A549 (cell line): ENCODE measurements at regions not wholly inside any gene's neighbourhood (a gene's known extent, or its start where the extent isn't known, plus 50 kb on each side); places are given as distances from the start of the nearest gene placed in this dataset.

Experiments used
- ATAC-seq, 2 experiments: fragments of 200-7000 bp in 1 of 2; fragments of >200 bp in 1 of 2; cut with Nextera tagmentation in 1 of 2; cut with Tn5 transposase in 1 of 2; 3 replicates each; pipeline versions ENCODE4 v1.8.0 to v1.9.1; 2018 to 2020; ENCODE audit warnings: mild to moderate bottlenecking in 1 of 2, moderate library complexity in 1 of 2
- CTCF ChIA-PET: fragments of 300-600 bp; sonication (Branson Sonifier 250); formaldehyde crosslinking; extraction: SDS; loops from one replicate; lab custom pipeline; 2021; ENCODE audit warnings: antibody characterized with exemption, inconsistent platforms; lab: Yijun Ruan, JAX
- POLR2A ChIA-PET: fragments of 350-600 bp; formaldehyde crosslinking; extraction: SDS; loops from one replicate; lab custom pipeline; 2021; ENCODE audit warnings: antibody characterized with exemption, inconsistent platforms; lab: Yijun Ruan, JAX
- DNase-seq, 2 experiments: peaks; one replicate each; pipeline versions ENCODE4 v3.0.0 to v3.0.0-alpha.2; 2011 to 2016; ENCODE audit warnings: low read depth in 1 of 2, low spot score in 1 of 2
- FAIRE-seq: peaks from 2 replicates; lab custom pipeline; 2011; peaks lifted over from hg19 to GRCh38; lab: Jason Lieb, UNC
- H3K27ac ChIP-seq, 2 experiments: fragments of >200 bp; sonication (Bioruptor Twin); formaldehyde crosslinking; 3 replicates each; pipeline ENCODE4 v1.5.1; 2016 to 2017
- H3K4me1 ChIP-seq: fragments of >200 bp; sonication (Bioruptor Twin); formaldehyde crosslinking; 3 replicates; pipeline ENCODE4 v1.6.1; 2016
- H3K4me2 ChIP-seq: fragments of >200 bp; sonication (Bioruptor Twin); formaldehyde crosslinking; 3 replicates; pipeline ENCODE4 v1.6.1; 2016
- H3K4me3 ChIP-seq: fragments of >200 bp; sonication (Bioruptor Twin); formaldehyde crosslinking; 3 replicates; pipeline ENCODE4 v1.5.1; 2016
- H3K9me3 ChIP-seq: fragments of >200 bp; sonication (Bioruptor Twin); formaldehyde crosslinking; 3 replicates; pipeline ENCODE4 v1.6.1; 2016
- CHD4 ChIP-seq: fragments of 200-600 bp; sonication (generic); IDR thresholded peaks from 2 replicates; pipeline ENCODE4 v1.6.1; 2016; ENCODE audit warnings: antibody characterized with exemption, mild to moderate bottlenecking, borderline replicate concordance
- EHF ChIP-seq: fragments of 250-450 bp; sonication (Bioruptor Pico); IDR thresholded peaks from 2 replicates; pipeline ENCODE4 v1.5.0; 2020; ENCODE audit warnings: mild to moderate bottlenecking
- EP300 ChIP-seq, 2 experiments: fragments of >200 bp; sonication (Bioruptor Twin); formaldehyde crosslinking; IDR thresholded peaks; 2 replicates in 1 of 2; 3 replicates in 1 of 2; pipeline ENCODE4 v1.6.1; 2016 to 2017
- ESRRA ChIP-seq: fragments of 150-350 bp; IDR thresholded peaks from 2 replicates; pipeline ENCODE4 v1.6.1; 2014; ENCODE audit warnings: mild to moderate bottlenecking, low read length, borderline replicate concordance
- HDAC2 ChIP-seq: fragments of 200-600 bp; sonication (generic); IDR thresholded peaks from 2 replicates; pipeline ENCODE4 v1.6.1; 2016
- HEYL ChIP-seq: fragments of 250-450 bp; sonication (Bioruptor Pico); IDR thresholded peaks from 2 replicates; pipeline ENCODE4 v1.8.0; 2021; ENCODE audit warnings: mild to moderate bottlenecking, moderate library complexity
- HOXB5 ChIP-seq: fragments of 250-450 bp; sonication (Bioruptor Pico); IDR thresholded peaks from 2 replicates; pipeline ENCODE4 v1.5.0; 2020; ENCODE audit warnings: mild to moderate bottlenecking, moderate library complexity
- JUN ChIP-seq, 2 experiments: fragments of >200 bp; sonication (Bioruptor Twin); formaldehyde crosslinking; IDR thresholded peaks; 2 replicates in 1 of 2; 3 replicates in 1 of 2; pipeline ENCODE4 v1.6.1; 2016 to 2017
- JUNB ChIP-seq: fragments of >200 bp; sonication (Bioruptor Twin); formaldehyde crosslinking; IDR thresholded peaks from 2 replicates; pipeline ENCODE4 v1.6.1; 2016
- MAFK ChIP-seq: fragments of 450-650 bp; IDR thresholded peaks from 2 replicates; pipeline ENCODE4 v1.6.1; 2014; ENCODE audit not compliant: partially characterized antibody
- MAZ ChIP-seq: fragments of 150-350 bp; IDR thresholded peaks from 2 replicates; pipeline ENCODE4 v1.6.1; 2014; ENCODE audit warnings: antibody characterized with exemption, low read depth, low read length, borderline replicate concordance
- NPAS2 ChIP-seq: fragments of 250-450 bp; sonication (Bioruptor Pico); IDR thresholded peaks from 2 replicates; pipeline ENCODE4 v1.8.0; 2022; ENCODE audit warnings: mild to moderate bottlenecking, moderate library complexity, borderline replicate concordance
- PHF8 ChIP-seq: fragments of 200-600 bp; sonication (generic); IDR thresholded peaks from 2 replicates; pipeline ENCODE4 v1.6.1; 2016; ENCODE audit warnings: low read depth, mild to moderate bottlenecking, antibody characterized with exemption, moderate library complexity, borderline replicate concordance
- RAD21 ChIP-seq, 2 experiments: fragments of >200 bp in 1 of 2; sonication (Bioruptor Twin) in 1 of 2; formaldehyde crosslinking in 1 of 2; IDR thresholded peaks in 1 of 2; conservative IDR thresholded peaks in 1 of 2; 2 replicates in 1 of 2; 3 replicates in 1 of 2; pipeline ENCODE4 v1.6.1; 2012 to 2018; ENCODE audit warnings: inconsistent platforms in 1 of 2
- RFX5 ChIP-seq: fragments of 450-650 bp; IDR thresholded peaks from 2 replicates; pipeline ENCODE4 v1.7.1; 2014; ENCODE audit warnings: antibody characterized with exemption, mild to moderate bottlenecking, moderate library complexity
- RNF2 ChIP-seq: fragments of 200-600 bp; sonication (generic); IDR thresholded peaks from 2 replicates; pipeline ENCODE4 v1.6.1; 2016; ENCODE audit warnings: low read depth, mild to moderate bottlenecking, antibody characterized with exemption, moderate library complexity, borderline replicate concordance
- SREBF2 ChIP-seq: fragments of 450-650 bp; IDR thresholded peaks from 2 replicates; pipeline ENCODE4 v1.6.1; 2014; ENCODE audit warnings: mild to moderate bottlenecking, moderate library complexity
- TFCP2L1 ChIP-seq: fragments of 250-450 bp; sonication (Bioruptor Pico); IDR thresholded peaks from 2 replicates; pipeline ENCODE4 v1.5.0; 2021; ENCODE audit warnings: mild to moderate bottlenecking
- ZC3H11A ChIP-seq: fragments of 450-650 bp; IDR thresholded peaks from 2 replicates; pipeline ENCODE4 v1.6.1; 2014; ENCODE audit warnings: antibody characterized with exemption, mild to moderate bottlenecking
- ZFP36 ChIP-seq: fragments of 450-650 bp; IDR thresholded peaks from 2 replicates; pipeline ENCODE4 v1.6.1; 2014; ENCODE audit warnings: borderline replicate concordance; ENCODE audit not compliant: partially characterized antibody
- ZSCAN20 ChIP-seq: fragments of 250-450 bp; sonication (Bioruptor Pico); IDR thresholded peaks from 2 replicates; pipeline ENCODE4 v1.8.0; 2022; ENCODE audit warnings: mild to moderate bottlenecking, moderate library complexity
- WGBS: methylation state at CpG from one replicate; pipeline ENCODE4 v1.1.6; 2017; ENCODE audit errors: missing lambda C conversion rate; 5-methylcytosine and 5-hydroxymethylcytosine counted together
- TF ChIP-seq, protein P1 (sequence below): fragments of >200 bp; sonication (Bioruptor Twin); formaldehyde crosslinking; IDR thresholded peaks from 3 replicates; pipeline ENCODE4 v1.5.1; 2016
- TF ChIP-seq, protein P2 (sequence below): fragments of >200 bp; sonication (Bioruptor Twin); formaldehyde crosslinking; IDR thresholded peaks from 2 replicates; pipeline ENCODE4 v1.6.1; 2016
- TF ChIP-seq, protein P3 (sequence below): fragments of 250-450 bp; sonication (Bioruptor Pico); IDR thresholded peaks from 2 replicates; pipeline ENCODE4 v1.5.0; 2020; ENCODE audit warnings: low read depth, mild to moderate bottlenecking, moderate library complexity
- TF ChIP-seq, protein P4 (sequence below): fragments of 250-450 bp; sonication (Bioruptor Pico); IDR thresholded peaks from 2 replicates; pipeline ENCODE4 v1.5.0; 2021; ENCODE audit warnings: mild to moderate bottlenecking, moderate library complexity, borderline replicate concordance
- TF ChIP-seq, protein P5 (sequence below): fragments of 450-650 bp; IDR thresholded peaks from 2 replicates; pipeline ENCODE4 v1.6.1; 2014; ENCODE audit warnings: antibody characterized with exemption
- TF ChIP-seq, protein P6 (sequence below): fragments of 200-600 bp; sonication (generic); IDR thresholded peaks from 2 replicates; pipeline ENCODE4 v1.6.1; 2016; ENCODE audit warnings: antibody characterized with exemption, mild to moderate bottlenecking, moderate library complexity

DNA sequence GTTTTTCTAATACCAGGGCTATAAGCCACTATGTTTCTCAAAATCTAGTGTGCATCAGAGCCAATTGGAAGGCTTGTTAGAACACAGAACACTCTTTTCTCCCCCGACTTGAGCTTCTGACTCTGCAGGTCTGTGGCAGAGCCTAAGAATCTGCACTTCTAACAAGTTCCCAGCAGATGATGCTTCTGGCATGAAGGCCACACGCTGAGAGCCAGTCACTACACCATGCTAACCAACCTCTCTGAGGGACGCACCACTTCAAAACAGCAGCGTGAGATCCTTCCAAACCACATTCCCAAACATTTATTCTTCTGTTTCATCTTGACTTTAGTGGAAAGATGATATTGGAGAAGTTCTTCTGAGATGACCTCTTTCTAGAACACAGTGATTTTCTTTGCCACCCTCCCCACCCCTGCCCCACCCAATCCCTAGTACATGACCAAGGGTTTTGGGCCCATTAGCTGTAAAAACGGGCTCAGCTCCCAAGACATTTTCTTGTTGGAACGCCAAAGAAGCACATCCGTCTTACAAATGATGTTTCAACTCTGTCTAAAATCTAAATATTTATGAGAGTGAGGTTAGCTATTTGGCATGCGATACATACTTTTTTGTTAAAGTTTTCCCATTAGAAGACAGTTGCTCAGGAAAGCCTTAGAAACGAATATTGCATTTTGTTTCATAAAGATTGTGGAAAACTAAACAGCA lies 391.9 kb downstream of the TMEM182 start:
- Histone ChIP-seq H3K4me2 (no peak overlapping the region), H3K4me1 (no peaks in the 10 kb centered on the region)
- TF ChIP-seq JUN (IDR thresholded peaks at IDR 0.05) (no peak), JUNB (no peak), ZFP36 (no peak), MAZ (no peak), CHD4 (no peak), SREBF2 (no peak), ZC3H11A (no peak), RAD21 (conservative IDR thresholded peaks at IDR 0.05 in 1 of 2, IDR thresholded peaks at IDR 0.05 in 1 of 2) (no peak), HOXB5 (no peak), RFX5 (no peak), HDAC2 (no peak), EP300 (IDR thresholded peaks at IDR 0.05) (no peak), RNF2 (no peak), ESRRA (no peak), ZSCAN20 (CRISPR knock-in tag) (no peak), MAFK (no peak)
- TF ChIP-seq, protein P1, sequence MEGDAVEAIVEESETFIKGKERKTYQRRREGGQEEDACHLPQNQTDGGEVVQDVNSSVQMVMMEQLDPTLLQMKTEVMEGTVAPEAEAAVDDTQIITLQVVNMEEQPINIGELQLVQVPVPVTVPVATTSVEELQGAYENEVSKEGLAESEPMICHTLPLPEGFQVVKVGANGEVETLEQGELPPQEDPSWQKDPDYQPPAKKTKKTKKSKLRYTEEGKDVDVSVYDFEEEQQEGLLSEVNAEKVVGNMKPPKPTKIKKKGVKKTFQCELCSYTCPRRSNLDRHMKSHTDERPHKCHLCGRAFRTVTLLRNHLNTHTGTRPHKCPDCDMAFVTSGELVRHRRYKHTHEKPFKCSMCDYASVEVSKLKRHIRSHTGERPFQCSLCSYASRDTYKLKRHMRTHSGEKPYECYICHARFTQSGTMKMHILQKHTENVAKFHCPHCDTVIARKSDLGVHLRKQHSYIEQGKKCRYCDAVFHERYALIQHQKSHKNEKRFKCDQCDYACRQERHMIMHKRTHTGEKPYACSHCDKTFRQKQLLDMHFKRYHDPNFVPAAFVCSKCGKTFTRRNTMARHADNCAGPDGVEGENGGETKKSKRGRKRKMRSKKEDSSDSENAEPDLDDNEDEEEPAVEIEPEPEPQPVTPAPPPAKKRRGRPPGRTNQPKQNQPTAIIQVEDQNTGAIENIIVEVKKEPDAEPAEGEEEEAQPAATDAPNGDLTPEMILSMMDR = no peak
- TF ChIP-seq, protein P2, sequence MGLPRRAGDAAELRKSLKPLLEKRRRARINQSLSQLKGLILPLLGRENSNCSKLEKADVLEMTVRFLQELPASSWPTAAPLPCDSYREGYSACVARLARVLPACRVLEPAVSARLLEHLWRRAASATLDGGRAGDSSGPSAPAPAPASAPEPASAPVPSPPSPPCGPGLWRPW = no peak
- TF ChIP-seq, protein P3, sequence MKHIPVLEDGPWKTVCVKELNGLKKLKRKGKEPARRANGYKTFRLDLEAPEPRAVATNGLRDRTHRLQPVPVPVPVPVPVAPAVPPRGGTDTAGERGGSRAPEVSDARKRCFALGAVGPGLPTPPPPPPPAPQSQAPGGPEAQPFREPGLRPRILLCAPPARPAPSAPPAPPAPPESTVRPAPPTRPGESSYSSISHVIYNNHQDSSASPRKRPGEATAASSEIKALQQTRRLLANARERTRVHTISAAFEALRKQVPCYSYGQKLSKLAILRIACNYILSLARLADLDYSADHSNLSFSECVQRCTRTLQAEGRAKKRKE (CRISPR knock-in tag) = no peak
- TF ChIP-seq, protein P4, sequence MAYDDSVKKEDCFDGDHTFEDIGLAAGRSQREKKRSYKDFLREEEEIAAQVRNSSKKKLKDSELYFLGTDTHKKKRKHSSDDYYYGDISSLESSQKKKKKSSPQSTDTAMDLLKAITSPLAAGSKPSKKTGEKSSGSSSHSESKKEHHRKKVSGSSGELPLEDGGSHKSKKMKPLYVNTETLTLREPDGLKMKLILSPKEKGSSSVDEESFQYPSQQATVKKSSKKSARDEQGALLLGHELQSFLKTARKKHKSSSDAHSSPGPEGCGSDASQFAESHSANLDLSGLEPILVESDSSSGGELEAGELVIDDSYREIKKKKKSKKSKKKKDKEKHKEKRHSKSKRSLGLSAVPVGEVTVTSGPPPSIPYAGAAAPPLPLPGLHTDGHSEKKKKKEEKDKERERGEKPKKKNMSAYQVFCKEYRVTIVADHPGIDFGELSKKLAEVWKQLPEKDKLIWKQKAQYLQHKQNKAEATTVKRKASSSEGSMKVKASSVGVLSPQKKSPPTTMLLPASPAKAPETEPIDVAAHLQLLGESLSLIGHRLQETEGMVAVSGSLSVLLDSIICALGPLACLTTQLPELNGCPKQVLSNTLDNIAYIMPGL (CRISPR knock-in tag) = no peak
- TF ChIP-seq, all 56 proteins: peak for 0
- Histone ChIP-seq H3K27ac (no peak overlapping the region), H3K9me3 (no peaks in the 10 kb centered on the region), H3K4me3 (no peak overlapping the region)
- FAIRE-seq = no peak
- ChIA-PET POLR2A (no interaction called here), CTCF (interaction anchor here (1.8 kb wide), 1 partner anchor 8 kb away, joined by 7 read pairs; no protein-coding TSS in a partner anchor)
- WGBS = 28% methylated on average over 9 of the region's 9 CpGs
- DNase-seq = no peak
- no peak for ATAC-seq

DNA sequence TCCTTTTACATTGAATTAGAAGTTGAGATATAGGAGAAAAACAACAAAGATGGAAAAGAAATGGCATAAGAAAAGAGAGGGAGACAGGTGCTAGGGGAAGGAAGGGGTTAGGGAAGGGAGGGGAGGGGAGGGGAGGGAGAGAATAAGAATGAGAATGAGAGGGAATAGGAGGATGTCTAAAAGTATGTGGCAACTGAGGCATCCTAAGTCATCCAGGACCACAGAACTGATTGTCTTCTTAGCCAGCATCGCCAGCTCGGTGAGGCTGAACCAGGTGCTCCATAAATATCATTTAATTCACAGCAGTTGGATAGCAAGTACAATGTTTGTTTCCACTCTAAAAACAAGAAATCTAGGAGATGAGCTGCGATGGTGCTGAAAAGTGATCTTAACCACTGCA lies 393.5 kb downstream of the TMEM182 start:
- ATAC-seq (no peak), DNase-seq (no peak), FAIRE-seq (no peak)
- Histone ChIP-seq H3K4me3 (no peak overlapping the region), H3K27ac (no peak overlapping the region), H3K9me3 (no peaks in the 10 kb centered on the region), H3K4me1 (no peaks in the 10 kb centered on the region), H3K4me2 (no peak overlapping the region)
- POLR2A ChIA-PET = no interaction called here
- 5% methylated on average over 3 of the region's 3 CpGs for WGBS
- CTCF ChIA-PET = no interaction called here
- TF ChIP-seq, protein P5, sequence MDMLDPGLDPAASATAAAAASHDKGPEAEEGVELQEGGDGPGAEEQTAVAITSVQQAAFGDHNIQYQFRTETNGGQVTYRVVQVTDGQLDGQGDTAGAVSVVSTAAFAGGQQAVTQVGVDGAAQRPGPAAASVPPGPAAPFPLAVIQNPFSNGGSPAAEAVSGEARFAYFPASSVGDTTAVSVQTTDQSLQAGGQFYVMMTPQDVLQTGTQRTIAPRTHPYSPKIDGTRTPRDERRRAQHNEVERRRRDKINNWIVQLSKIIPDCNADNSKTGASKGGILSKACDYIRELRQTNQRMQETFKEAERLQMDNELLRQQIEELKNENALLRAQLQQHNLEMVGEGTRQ = no peak
- TF ChIP-seq JUNB (no peak), NPAS2 (CRISPR knock-in tag) (no peak), TFCP2L1 (no peak), PHF8 (no peak), EHF (CRISPR knock-in tag) (no peak), EP300 (IDR thresholded peaks at IDR 0.05) (no peak), SREBF2 (no peak), HEYL (CRISPR knock-in tag) (no peak), ESRRA (no peak)
- TF ChIP-seq, protein P6, sequence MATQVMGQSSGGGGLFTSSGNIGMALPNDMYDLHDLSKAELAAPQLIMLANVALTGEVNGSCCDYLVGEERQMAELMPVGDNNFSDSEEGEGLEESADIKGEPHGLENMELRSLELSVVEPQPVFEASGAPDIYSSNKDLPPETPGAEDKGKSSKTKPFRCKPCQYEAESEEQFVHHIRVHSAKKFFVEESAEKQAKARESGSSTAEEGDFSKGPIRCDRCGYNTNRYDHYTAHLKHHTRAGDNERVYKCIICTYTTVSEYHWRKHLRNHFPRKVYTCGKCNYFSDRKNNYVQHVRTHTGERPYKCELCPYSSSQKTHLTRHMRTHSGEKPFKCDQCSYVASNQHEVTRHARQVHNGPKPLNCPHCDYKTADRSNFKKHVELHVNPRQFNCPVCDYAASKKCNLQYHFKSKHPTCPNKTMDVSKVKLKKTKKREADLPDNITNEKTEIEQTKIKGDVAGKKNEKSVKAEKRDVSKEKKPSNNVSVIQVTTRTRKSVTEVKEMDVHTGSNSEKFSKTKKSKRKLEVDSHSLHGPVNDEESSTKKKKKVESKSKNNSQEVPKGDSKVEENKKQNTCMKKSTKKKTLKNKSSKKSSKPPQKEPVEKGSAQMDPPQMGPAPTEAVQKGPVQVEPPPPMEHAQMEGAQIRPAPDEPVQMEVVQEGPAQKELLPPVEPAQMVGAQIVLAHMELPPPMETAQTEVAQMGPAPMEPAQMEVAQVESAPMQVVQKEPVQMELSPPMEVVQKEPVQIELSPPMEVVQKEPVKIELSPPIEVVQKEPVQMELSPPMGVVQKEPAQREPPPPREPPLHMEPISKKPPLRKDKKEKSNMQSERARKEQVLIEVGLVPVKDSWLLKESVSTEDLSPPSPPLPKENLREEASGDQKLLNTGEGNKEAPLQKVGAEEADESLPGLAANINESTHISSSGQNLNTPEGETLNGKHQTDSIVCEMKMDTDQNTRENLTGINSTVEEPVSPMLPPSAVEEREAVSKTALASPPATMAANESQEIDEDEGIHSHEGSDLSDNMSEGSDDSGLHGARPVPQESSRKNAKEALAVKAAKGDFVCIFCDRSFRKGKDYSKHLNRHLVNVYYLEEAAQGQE = no peak
